ENCODE measurements at regions not wholly inside any gene's neighbourhood (a gene's known extent, or its start where the extent isn't known, plus 50 kb on each side); places are given as distances from the start of the nearest gene placed in this dataset.

DNA sequence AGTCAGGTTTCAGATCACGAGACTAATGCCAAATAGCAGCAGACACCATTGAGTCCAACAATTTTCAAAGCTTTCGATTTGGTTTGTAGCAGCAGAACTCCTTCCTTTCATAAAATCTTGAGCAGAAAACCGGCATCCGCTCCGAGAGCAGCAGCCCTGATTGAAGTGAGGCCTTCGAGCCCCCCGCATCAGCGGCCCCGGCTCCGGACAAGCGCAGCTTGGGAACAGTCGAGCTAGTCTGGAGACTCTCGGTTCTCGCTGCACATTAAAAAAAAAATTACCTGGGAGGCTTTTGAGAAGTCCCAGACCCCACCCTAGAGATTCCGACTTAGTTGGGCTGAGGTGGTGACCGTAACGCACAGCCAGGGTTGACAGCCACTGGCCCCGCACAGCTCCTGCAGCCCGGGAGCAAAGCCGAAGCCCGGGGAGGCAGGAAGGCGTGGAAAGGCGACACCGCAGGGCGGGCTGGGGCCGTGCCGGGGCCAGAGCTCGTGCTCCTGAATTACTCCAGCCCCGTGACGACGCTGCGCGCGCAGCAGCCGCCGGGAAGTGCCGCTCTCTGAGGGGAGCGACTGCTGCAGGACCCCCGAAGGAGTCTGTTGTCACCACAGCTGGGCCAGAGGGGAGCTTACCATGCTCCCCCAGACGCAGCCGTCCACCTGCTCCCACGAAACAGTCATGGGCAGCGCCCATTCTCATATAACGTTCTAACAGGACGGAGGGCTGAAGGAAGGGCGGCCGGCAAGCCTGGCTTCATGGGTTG lies 57.8 kb downstream of the SPATA19 start:
- Mint-ChIP-seq H3K36me3 (no peaks in the 10 kb centered on the region), H3K27ac (no peak overlapping the region), H3K4me3 (no peak overlapping the region), H3K27me3 (peaks cover 39% of the 10 kb centered on the region), H3K4me1 (no peaks in the 10 kb centered on the region), H3K9me3 (peaks cover 1% of the 10 kb centered on the region)
- ATAC-seq (ENCODE audit: low read depth), result no peak
- no peak for DNase-seq
- POLR2A ChIA-PET, result no interaction called here

DNA sequence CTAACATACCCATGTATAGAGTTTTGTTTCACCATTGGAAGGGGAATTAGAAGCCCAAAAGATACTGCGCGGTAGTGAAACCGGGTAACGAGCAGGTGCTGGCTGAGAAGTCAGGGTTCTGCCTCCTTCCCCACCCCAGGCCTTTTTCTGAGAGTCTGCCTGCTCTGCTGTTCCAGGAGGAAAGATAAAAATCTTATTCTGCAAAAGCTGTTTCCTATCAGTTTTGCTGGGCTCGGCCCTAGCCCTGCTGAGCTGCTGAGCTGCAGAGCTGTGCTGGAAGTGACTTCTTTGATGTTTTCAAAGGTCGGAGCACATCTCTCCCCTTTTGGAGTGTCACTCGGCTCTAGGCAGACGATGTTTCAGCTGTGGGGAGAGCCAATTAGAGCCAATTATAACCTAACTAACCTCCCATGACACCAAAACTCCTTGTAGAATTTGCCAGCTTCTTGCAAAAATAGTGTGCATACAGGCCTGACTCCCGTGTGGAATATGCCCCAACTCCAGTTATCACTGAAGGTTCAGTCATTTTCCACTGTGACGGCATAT lies 59.4 kb downstream of the SPATA19 start:
- no peaks in the 10 kb centered on the region for H3K4me1 Mint-ChIP-seq
- no peak for ATAC-seq (ENCODE audit: low read depth)
- H3K9me3 Mint-ChIP-seq, result no peaks in the 10 kb centered on the region
- no peak overlapping the region for H3K27ac Mint-ChIP-seq
- POLR2A ChIA-PET, result no interaction called here
- no peaks in the 10 kb centered on the region for H3K36me3 Mint-ChIP-seq
- DNase-seq, result no peak
- no peak overlapping the region for H3K4me3 Mint-ChIP-seq
- peaks cover 39% of the 10 kb centered on the region for H3K27me3 Mint-ChIP-seq

GRCh38 chr11:133784359-133784758 lies 61.0 kb downstream of the SPATA19 start:
- H3K4me1 Mint-ChIP-seq, result no peaks in the 10 kb centered on the region
- POLR2A ChIA-PET, result no interaction called here
- no peak overlapping the region for H3K4me3 Mint-ChIP-seq
- DNase-seq, result no peak
- ATAC-seq (ENCODE audit: low read depth), result no peak
- no peak overlapping the region for H3K27ac Mint-ChIP-seq
- H3K9me3 Mint-ChIP-seq, result no peaks in the 10 kb centered on the region
- H3K27me3 Mint-ChIP-seq, result peaks cover 30% of the 10 kb centered on the region
- no peaks in the 10 kb centered on the region for H3K36me3 Mint-ChIP-seq

GRCh38 chr11:133782116-133782725 lies 63.1 kb downstream of the SPATA19 start:
- Mint-ChIP-seq H3K27me3 (peaks cover 12% of the 10 kb centered on the region), H3K27ac (no peak overlapping the region), H3K4me3 (no peak overlapping the region), H3K9me3 (no peaks in the 10 kb centered on the region), H3K36me3 (no peaks in the 10 kb centered on the region), H3K4me1 (no peaks in the 10 kb centered on the region)
- ATAC-seq (ENCODE audit: low read depth), result no peak
- no peak for DNase-seq
- POLR2A ChIA-PET, result no interaction called here

DNA sequence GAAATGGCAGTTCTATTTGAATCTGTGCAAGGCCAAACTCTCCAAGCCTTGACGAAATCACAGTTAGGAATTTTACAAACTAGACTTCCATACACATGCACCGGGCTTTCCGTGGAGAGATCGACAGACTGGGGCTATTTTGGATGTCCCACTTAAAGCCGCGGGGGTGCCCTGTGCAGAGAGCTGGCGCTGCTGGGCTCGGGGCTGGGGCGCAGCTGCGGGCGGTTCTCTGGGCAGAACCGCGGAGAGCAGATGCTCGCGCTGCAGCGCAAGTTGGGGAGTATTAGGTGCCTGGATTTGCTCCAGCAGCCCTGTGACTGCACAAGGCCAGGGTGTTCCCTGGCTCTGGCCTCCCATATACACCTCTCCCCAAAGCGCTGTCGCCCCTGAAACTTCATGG lies 67.2 kb downstream of the SPATA19 start:
- Mint-ChIP-seq H3K9me3 (peaks cover 1% of the 10 kb centered on the region), H3K36me3 (no peaks in the 10 kb centered on the region), H3K27ac (no peak overlapping the region), H3K4me3 (no peak overlapping the region), H3K27me3 (peaks cover 3% of the 10 kb centered on the region), H3K4me1 (no peaks in the 10 kb centered on the region)
- ATAC-seq (ENCODE audit: low read depth), result no peak
- no peak for DNase-seq
- POLR2A ChIA-PET, result no interaction called here

DNA sequence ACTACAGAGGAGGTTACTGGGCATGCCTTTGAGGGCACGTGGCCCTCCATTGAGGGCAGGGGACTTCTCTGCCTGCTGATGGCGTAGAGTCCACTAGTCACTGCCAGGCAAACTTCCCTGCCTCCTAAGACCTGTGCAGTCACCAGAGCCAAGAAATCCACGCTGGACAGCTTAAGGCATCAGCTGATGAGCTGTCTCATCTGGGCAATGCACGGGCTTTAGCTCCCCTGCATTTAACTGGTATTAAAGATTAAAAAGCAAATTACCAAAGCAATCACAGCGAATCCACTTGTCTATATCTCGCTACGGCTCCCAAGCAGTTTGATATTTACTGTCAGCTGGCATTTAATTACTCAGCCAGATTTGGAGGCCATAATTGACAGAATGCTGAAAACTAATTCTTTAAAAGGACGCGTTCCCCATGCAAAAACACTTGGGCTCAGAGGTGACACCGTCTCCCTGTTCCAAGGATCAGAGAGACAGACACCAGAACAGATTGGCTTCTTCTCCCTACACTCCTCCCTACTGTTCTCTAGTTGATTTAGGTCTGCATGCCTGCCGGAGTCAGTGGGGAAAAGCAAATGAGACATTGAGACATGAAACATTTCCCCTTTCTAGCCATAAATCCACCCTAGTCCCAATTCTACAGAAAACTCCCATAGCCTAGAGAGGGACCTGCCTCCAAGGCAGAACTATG lies 68.5 kb downstream of the SPATA19 start:
- no peak for DNase-seq
- ATAC-seq (ENCODE audit: low read depth), result no peak
- peaks cover 3% of the 10 kb centered on the region for H3K27me3 Mint-ChIP-seq
- POLR2A ChIA-PET, result no interaction called here
- no peaks in the 10 kb centered on the region for H3K4me1 Mint-ChIP-seq
- H3K27ac Mint-ChIP-seq, result no peak overlapping the region
- peaks cover 1% of the 10 kb centered on the region for H3K9me3 Mint-ChIP-seq
- no peak overlapping the region for H3K4me3 Mint-ChIP-seq
- no peaks in the 10 kb centered on the region for H3K36me3 Mint-ChIP-seq

GRCh38 chr11:133762538-133762937 lies 82.8 kb downstream of the SPATA19 start:
- H3K9me3 Mint-ChIP-seq, result peaks cover 1% of the 10 kb centered on the region
- no peak overlapping the region for H3K27ac Mint-ChIP-seq
- ATAC-seq (ENCODE audit: low read depth) (no peak), DNase-seq (no peak)
- H3K4me1 Mint-ChIP-seq, result no peaks in the 10 kb centered on the region
- H3K36me3 Mint-ChIP-seq, result no peaks in the 10 kb centered on the region
- no peaks in the 10 kb centered on the region for H3K27me3 Mint-ChIP-seq
- no peak overlapping the region for H3K4me3 Mint-ChIP-seq
- POLR2A ChIA-PET, result no interaction called here

DNA sequence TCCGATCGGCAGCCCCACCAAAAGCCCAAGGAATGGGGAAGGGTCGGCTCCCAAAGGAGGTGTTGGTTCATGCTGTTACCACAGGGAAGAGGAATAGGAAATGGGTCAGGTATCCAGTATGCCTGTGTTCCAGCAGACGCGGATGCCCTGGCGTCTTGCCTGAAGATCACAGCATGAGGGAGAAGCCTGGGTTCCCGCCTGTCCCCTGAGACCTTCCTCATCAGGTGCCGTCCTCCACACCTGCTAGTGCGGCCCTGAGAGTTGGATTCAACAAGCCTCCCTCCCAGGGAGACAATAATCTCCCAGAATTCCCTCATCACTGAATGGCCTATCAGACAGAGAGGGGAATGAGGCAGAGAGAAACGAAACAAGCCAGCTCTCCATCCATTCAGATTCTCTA lies 92.2 kb downstream of the SPATA19 start:
- H3K27ac Mint-ChIP-seq, result no peak overlapping the region
- no peak for ATAC-seq (ENCODE audit: low read depth)

DNA sequence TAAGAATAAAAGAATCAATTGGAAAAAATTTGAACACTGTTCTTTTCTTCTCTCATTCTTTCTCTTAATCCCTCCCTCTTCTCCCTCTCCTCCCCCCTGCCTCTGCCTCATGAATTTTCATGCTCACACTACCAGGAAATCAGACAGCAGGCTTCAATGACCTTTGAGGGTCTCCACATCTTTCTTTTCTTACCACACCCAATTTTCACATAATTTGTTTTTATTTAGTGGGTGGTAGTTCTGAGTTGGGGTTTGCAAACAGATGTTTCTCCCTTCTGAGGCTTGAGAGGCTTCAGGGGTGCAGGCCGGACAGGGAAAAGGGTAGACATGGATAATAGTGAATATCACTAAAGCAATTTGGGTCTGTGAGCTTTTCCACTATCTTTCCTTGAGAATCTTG lies 95.5 kb downstream of the SPATA19 start:
- Mint-ChIP-seq H3K9me3 (no peaks in the 10 kb centered on the region), H3K4me1 (no peaks in the 10 kb centered on the region), H3K4me3 (no peak overlapping the region), H3K27me3 (peaks cover 1% of the 10 kb centered on the region), H3K27ac (no peak overlapping the region), H3K36me3 (no peaks in the 10 kb centered on the region)
- DNase-seq, result no peak
- ATAC-seq (ENCODE audit: low read depth), result no peak
- POLR2A ChIA-PET, result no interaction called here

More for the DNA sequence above, 92.2 kb downstream of the SPATA19 start:
- Mint-ChIP-seq H3K36me3 (no peaks in the 10 kb centered on the region), H3K4me1 (no peaks in the 10 kb centered on the region), H3K27me3 (peaks cover 3% of the 10 kb centered on the region), H3K9me3 (no peaks in the 10 kb centered on the region), H3K4me3 (no peak overlapping the region)
- DNase-seq, result no peak
- POLR2A ChIA-PET, result no interaction called here

- Mint-ChIP-seq H3K36me3 (no peaks in the 10 kb centered on the region), H3K27ac (no peak overlapping the region), H3K4me3 (no peak overlapping the region), H3K4me1 (no peaks in the 10 kb centered on the region), H3K9me3 (no peaks in the 10 kb centered on the region), H3K27me3 (peaks cover 2% of the 10 kb centered on the region)
- POLR2A ChIA-PET, result no interaction called here
- no peak for ATAC-seq (ENCODE audit: low read depth)
- no peak for DNase-seq
Measured at GRCh38 chr11:133747409-133747808, 97.9 kb downstream of the SPATA19 start.

DNA sequence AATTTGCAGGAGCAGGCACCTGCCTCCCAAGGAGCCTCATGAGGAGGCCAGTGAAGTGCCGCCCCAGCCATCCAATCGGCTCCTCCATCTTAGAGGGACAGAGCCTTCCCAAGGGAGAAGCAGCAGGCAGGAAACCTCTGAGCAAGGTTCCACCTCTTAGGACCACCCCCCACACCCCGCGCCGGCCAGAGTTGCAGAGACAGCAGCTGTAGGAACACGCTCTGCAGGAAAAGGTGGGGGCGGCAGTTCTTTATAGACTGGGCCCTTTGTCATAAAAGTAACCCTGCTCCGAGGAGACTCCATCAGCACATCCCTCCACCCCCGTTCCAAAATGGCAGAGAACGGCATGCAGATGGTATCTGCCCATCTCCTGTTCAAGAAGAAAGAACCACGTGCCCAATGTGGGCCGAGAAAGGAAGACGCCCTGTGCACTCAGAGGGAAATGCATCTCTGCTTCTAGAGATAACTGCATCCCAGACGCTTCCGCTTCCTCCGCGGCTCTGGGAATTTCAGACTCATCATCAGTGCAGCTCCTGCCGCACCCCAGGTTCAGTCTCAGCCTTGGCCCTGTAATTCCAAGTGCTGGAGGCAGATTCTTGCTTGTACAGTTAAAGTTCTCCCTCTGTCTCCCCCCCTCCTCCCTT lies 98.5 kb downstream of the SPATA19 start:
- POLR2A ChIA-PET, result no interaction called here
- DNase-seq (no peak), ATAC-seq (ENCODE audit: low read depth) (no peak)
- peaks cover 2% of the 10 kb centered on the region for H3K27me3 Mint-ChIP-seq
- no peak overlapping the region for H3K4me3 Mint-ChIP-seq
- H3K9me3 Mint-ChIP-seq, result no peaks in the 10 kb centered on the region
- H3K4me1 Mint-ChIP-seq, result no peaks in the 10 kb centered on the region
- no peaks in the 10 kb centered on the region for H3K36me3 Mint-ChIP-seq
- H3K27ac Mint-ChIP-seq, result no peak overlapping the region

GRCh38 chr11:133745791-133746190 lies 99.5 kb downstream of the SPATA19 start:
- no peaks in the 10 kb centered on the region for H3K4me1 Mint-ChIP-seq
- peaks cover 2% of the 10 kb centered on the region for H3K27me3 Mint-ChIP-seq
- no peak for DNase-seq
- no peak overlapping the region for H3K27ac Mint-ChIP-seq
- no peak for ATAC-seq (ENCODE audit: low read depth)
- H3K36me3 Mint-ChIP-seq, result no peaks in the 10 kb centered on the region
- no peaks in the 10 kb centered on the region for H3K9me3 Mint-ChIP-seq
- no peak overlapping the region for H3K4me3 Mint-ChIP-seq
- POLR2A ChIA-PET, result no interaction called here

- no peak overlapping the region for H3K27ac Mint-ChIP-seq
- no peak overlapping the region for H3K4me3 Mint-ChIP-seq
- H3K4me1 Mint-ChIP-seq, result no peaks in the 10 kb centered on the region
- DNase-seq (no peak), ATAC-seq (ENCODE audit: low read depth) (no peak)
- H3K27me3 Mint-ChIP-seq, result peaks cover 2% of the 10 kb centered on the region
- no peaks in the 10 kb centered on the region for H3K9me3 Mint-ChIP-seq
- H3K36me3 Mint-ChIP-seq, result no peaks in the 10 kb centered on the region
- POLR2A ChIA-PET, result no interaction called here
Measured at GRCh38 chr11:133742353-133742752, 103.0 kb downstream of the SPATA19 start.
